NCI-H146 treated with DMSO at 0.1 percent for 48 hours (cell line): ENCODE measurements at regions not wholly inside any gene's neighbourhood (a gene's known extent, or its start where the extent isn't known, plus 50 kb on each side); places are given as distances from the start of the nearest gene placed in this dataset.
"Not testable (repeated sequence)": the region's sequence is repeated elsewhere in the genome, so short reads cannot be mapped to it uniquely, and the experiment has no call there.

Source experiments
- DNase-seq: peaks from one replicate; lab custom pipeline; 2025; ENCODE audit not compliant: unreplicated experiment; lab: John Stamatoyannopoulos, UW

DNA sequence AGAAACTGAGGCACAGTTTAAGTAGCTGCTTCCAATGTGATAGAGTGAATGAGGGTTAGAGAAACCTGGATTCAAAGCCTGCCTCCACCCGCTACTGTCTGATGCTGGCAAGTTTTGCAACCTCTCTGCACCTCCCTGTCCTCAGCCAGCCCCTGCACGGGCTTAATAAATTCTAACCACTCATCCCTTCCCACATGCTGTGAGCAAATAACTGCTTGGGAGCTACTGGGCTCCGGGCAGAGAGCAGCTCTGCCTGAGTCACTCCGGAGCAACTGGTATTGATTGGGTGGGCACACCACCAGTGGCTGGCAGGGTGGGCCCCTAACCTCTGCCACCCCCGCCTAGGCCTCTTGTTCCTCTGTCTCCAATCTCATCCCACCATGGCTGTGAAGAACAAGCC is 104.3 kb upstream of the SYT13 start:
- DNase-seq = no peak

DNA sequence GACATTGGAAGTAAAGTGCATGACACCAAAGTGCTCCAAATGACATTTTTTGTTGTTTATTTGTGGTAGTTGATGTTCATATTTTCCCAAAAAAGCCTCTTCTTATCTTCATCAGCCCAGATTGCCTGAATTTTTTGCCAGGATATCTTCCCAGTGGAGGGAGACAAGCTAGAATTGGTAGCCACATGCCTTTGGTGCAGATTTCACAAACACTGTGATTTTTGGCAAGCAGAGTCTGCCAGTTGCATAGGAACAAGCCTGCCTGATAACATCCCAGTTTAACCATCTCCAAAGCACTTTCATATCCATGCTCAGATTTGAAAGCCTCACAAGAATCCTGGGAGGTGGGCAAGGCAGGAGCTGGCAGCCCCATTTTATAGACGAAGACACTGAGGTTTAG is 102.3 kb upstream of the SYT13 start:
- no peak for DNase-seq

DNA sequence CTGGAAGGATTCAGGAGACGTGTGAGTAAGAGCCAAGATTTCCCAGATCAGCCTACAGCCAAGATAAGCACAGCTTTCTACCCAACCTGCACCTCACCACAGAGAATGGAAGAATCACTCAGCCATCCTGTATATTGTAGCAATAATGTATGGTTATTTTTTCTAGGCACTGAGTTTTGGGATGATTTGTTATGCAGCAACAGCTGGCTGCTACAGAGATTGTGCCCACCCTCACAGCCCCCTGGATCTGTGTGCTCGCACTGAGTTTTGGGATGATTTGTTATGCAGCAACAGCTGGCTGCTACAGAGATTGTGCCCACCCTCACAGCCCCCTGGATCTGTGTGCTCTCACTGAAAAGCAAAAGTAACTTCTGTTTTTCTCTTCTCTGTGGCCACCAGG is 101.7 kb upstream of the SYT13 start:
- not testable (repeated sequence) for DNase-seq

GRCh38 chr11:45386972-45387371 is 100.8 kb upstream of the SYT13 start:
- DNase-seq = no peak

- DNase-seq = no peak
These were observed 99.7 kb upstream of the SYT13 start for GRCh38 chr11:45385844-45386243.

GRCh38 chr11:45385423-45385822 is 99.3 kb upstream of the SYT13 start:
- DNase-seq = no peak

GRCh38 chr11:45384711-45385241 is 98.6 kb upstream of the SYT13 start:
- DNase-seq = no peak

GRCh38 chr11:45384016-45384415 is 97.9 kb upstream of the SYT13 start:
- no peak for DNase-seq

DNA sequence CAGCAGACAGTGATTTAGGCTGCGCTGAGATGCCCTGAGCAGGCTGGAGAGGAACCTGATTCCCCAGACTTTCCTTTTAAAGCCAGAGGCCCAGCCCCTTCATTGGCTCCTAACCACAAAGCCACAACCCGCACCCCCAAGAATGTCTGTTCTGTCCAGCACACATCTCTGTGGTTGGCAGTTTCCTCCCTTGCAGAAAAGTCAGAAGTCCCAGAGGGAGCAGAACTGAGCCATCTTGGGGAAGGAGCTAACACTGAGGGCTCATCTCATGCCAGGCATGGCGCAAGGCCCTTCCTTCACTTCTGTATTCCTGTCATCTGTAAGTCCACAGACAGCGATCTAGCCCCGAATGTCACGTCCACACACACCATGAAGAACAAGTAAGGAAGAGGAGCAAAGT is 97.1 kb upstream of the SYT13 start:
- no peak for DNase-seq

- DNase-seq = no peak
These were observed 96.2 kb upstream of the SYT13 start for GRCh38 chr11:45382133-45382878.

DNA sequence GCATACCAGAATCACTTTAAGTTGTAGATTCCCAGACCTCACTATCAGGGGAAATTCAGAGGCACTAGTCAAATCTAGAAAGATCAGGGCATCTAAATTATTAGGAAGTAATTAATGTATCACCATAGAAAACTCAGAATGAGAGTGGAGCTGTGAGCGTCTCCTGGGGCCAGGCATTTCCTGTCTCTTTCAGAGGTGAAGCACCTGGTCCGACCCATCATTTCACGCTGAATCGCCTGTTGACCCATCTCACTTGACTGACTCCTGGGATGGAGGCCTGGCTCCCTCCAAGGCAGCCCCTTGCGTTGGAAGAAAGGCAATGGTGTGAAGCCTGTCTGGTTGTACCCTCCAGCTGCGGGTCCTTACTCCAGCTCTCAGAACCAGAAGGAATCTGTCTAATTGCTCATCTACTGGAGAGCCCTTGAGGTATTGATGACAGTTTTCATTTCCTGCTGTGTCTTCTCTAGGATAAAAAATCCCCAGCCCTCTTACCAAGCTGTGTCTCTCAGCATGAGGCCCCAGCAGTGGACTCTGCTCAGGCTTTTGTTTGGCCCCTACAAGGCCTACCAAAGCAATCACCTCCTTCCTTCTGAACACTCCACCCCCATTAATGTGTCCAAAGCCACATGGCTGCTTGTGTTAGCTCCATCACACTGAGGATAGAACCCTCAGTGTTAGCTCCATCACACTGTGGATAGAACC is 93.2 kb upstream of the SYT13 start:
- no peak for DNase-seq

GRCh38 chr11:45378516-45378915 is 92.4 kb upstream of the SYT13 start:
- DNase-seq = no peak

GRCh38 chr11:45374653-45375059 is 88.5 kb upstream of the SYT13 start:
- DNase-seq = no peak

DNA sequence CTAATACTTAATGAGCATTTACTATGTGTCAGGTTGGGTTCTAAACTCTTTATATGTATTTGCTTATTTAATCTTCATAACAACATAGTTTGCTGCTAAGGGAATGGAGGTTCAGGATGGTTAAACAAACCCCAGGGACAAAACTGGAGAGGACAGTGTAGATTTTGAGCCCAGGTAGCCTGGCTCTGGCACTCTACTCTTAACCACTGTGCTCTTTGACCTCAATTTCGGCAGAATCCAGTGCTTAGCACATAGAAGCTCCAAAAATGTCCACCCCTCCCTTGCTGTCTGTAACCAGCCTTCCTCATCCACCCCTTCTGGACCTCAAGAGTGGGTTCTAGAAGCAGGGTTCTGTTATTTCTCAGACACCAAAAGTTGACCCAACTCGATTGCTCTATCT is 88.0 kb upstream of the SYT13 start:
- no peak for DNase-seq

DNA sequence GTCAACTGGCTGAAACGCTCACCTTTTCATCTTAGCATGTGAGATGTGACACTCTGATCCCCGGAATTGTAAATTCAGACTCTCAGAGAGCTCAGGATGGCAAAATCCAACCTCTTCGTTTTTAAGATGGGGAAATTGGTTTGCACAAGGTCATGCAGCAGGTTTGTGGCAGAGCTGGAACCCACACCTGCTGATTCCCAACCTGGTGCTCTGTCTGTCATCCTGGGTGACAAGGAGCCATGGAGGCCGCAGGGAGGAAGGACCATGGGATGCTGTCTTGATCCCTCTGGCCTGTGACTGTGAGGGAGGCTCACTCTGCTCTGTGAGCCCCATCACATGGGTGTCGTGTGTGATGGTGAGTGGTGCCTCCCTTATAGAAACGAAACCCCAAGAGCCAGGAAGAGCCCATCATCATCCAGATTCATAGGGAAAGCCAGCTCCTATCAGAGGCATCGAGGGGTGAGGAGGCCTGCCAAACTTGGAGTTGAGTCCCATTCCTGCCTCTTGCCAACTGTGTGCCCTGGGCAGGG is 87.4 kb upstream of the SYT13 start:
- DNase-seq = no peak

- DNase-seq = not testable (repeated sequence)
These were observed 86.3 kb upstream of the SYT13 start for GRCh38 chr11:45372414-45372813.

GRCh38 chr11:45371251-45372115 is 85.3 kb upstream of the SYT13 start:
- DNase-seq = peak; percentile 61

- DNase-seq = no peak
These were observed 83.2 kb upstream of the SYT13 start for GRCh38 chr11:45369313-45369712.

GRCh38 chr11:45368697-45369096 is 82.6 kb upstream of the SYT13 start:
- DNase-seq = no peak

GRCh38 chr11:45366619-45367190 is 80.6 kb upstream of the SYT13 start:
- no peak for DNase-seq
